Stomach (tissue), 4 donors: ENCODE measurements at regions not wholly inside any gene's neighbourhood (a gene's known extent, or its start where the extent isn't known, plus 50 kb on each side); places are given as distances from the start of the nearest gene placed in this dataset.
"Not testable (repeated sequence)": the region's sequence is repeated elsewhere in the genome, so short reads cannot be mapped to it uniquely, and the experiment has no call there.

ENCODE experiments used
- CTCF ChIP-seq, 7 experiments: fragments of 450-650 bp in 4 of 7; fragments of 200-600 bp in 3 of 7; sonication (generic) in 3 of 7; IDR thresholded peaks; one replicate each; pipeline ENCODE4 v1.5.1; 2016 to 2019; ENCODE audit warnings: antibody characterized with exemption in 7 of 7, control low read depth in 2 of 7, mild to moderate bottlenecking in 1 of 7
- POLR2A ChIP-seq, 4 donors: fragments of 450-650 bp; IDR thresholded peaks; one replicate each; pipeline ENCODE4 v1.6.1; 2016; ENCODE audit warnings: antibody characterized with exemption in 4 of 4, control low read depth in 2 of 4, mild to moderate bottlenecking in 1 of 4, moderate library complexity in 1 of 4
- POLR2AphosphoS5 ChIP-seq, 3 donors: sonication (generic); formaldehyde crosslinking; IDR thresholded peaks; one replicate each; pipeline ENCODE4 v1.6.1; 2016; ENCODE audit warnings: antibody characterized with exemption in 3 of 3

- TF ChIP-seq CTCF, POLR2A, POLR2AphosphoS5 (IDR thresholded peaks at IDR 0.05): not testable (repeated sequence)
Measured at GRCh38 chr9:62839168-62839567, 1649.3 kb downstream of the SPATA31A7 start.
